Middle frontal gyrus (tissue), 1 donor: ENCODE measurements at regions not wholly inside any gene's neighbourhood (a gene's known extent, or its start where the extent isn't known, plus 50 kb on each side); places are given as distances from the start of the nearest gene placed in this dataset.
"Not testable (repeated sequence)": the region's sequence is repeated elsewhere in the genome, so short reads cannot be mapped to it uniquely, and the experiment has no call there.

ENCODE experiments used
- DNase-seq: peaks from one replicate; pipeline ENCODE4 v3.0.0-alpha.2; 2015; ENCODE audit warnings: low spot score; ENCODE audit errors: extremely low spot score

- no peak for DNase-seq
These were observed 76.1 kb upstream of the USP25 start for GRCh38 chr21:15653710-15654109.

GRCh38 chr21:15654171-15654570, 75.6 kb upstream of the USP25 start:
- DNase-seq = no peak

DNA sequence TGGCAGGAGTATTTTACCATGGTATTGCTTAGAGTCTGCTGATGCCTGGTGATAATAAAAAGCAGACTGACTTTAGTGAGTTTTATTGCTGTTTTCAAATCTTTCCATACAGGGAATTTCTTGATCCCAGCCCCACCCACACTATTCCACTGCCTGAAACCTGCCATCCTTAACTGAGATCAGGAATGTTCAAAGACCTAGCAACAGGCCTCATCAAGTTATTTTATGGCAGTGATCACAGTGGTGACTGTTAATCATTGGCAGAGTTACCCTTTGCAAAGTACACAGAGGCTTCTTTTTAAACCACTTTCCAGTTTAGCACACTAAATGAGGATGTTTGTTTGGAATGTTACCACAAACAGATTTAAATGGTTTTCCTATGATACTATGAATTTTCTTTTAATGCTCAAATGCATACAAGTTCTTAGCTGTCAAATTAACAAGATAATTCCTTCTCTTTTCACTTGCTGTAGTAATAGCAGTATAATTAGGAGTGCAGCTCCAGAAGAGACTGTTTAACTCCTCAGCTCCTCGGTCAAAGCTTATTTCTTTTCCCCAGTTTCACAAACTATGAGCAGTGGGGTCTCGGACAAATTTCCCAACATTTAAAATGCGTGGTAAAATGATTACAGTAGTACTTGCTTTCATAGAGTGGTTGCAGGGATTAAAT, 69.9 kb upstream of the USP25 start:
- no peak for DNase-seq

DNA sequence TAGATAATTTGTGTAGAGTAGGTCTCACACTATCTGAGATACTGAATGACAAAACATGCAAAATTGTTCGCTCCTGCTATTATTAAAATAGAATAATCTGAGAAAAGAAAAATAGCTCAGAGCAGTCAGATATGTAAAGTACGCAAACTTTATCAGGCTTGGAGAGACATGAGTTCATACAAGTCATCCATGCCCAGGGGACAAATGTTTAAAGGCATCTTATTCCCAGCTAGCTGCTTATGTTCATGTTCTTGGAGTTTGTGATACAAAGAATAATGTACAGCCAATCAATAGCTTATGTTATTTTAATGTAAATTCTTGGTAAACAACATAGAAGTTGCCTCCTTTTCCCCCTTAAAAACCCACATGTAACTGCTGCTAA, 69.4 kb upstream of the USP25 start:
- no peak for DNase-seq

DNA sequence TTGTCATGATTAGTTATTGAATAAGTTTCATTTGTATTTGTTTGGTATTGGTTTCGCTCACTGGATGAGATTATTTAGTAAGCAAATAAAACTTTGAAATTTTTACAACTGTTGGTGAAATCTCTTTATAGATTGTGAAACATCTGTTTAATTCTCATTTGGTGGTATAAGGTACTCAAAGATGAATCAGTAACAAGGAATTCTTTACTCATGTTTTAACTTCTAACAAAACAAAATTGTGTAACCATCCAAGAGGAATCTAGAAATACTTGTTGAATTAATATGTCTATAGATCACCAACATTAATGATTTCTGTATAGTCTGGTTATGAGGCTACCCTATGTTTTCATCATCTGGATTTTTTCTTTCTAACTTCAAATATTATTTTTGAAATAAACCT, 62.8 kb upstream of the USP25 start:
- DNase-seq = no peak

DNA sequence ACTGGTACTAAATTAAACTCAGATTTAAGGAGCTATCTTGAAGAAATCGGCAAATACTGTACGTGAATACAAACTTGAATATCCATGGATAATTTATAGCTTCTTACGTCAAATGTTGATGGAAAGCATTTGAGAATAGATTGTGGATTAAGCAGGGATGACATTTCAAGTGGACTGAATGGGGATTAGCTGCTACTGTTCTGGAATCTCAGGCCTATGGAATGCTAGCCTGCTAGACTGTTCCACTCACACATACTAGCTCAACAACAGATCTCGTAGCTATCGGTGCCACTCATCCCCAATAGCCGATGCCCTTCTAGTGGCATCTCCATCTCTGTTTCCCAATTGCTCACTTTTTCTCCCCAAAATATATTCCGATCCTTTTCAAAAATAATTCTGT, 62.0 kb upstream of the USP25 start:
- DNase-seq = no peak

- DNase-seq = no peak
These were observed 60.5 kb upstream of the USP25 start for GRCh38 chr21:15669247-15669646.

DNA sequence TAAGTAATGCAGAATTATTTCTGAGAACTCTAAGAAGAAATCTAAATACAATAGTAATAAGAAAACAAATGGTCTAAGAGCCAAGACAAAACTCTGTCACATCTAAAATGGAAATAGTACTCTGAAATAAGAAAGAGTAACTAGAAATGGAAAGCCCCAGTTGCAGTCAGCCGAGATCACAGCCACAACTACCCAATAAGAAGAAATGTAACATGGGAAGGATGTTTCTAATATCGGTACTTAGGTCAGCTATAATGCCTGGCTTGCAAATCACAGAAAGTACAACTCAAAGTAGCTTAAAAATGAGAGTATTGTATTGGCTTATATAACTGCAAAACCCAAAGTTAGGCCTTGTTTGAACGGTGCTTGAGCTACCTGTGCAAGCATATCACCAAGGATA, 58.6 kb upstream of the USP25 start:
- DNase-seq = no peak

- DNase-seq = not testable (repeated sequence)
These were observed 57.2 kb upstream of the USP25 start for GRCh38 chr21:15672578-15672977.

DNA sequence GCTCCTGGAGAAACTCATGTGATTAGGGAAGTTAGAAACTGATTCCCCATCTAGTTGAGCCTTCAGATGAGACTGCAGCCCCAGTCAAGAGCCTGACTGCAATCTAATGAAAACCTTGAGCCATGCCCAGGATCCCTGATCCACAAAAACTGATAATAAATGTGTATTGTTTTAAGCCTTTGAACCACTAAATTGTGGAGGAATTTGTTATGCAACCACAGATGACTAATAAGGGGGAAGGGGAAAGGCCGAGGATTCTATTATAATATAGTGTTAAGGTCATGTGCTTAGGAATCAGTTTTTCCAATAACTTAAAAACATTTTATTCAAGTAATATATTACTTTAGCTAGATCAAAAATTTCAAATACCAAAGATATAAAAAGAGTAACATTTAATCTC, 52.8 kb upstream of the USP25 start:
- DNase-seq = no peak

DNA sequence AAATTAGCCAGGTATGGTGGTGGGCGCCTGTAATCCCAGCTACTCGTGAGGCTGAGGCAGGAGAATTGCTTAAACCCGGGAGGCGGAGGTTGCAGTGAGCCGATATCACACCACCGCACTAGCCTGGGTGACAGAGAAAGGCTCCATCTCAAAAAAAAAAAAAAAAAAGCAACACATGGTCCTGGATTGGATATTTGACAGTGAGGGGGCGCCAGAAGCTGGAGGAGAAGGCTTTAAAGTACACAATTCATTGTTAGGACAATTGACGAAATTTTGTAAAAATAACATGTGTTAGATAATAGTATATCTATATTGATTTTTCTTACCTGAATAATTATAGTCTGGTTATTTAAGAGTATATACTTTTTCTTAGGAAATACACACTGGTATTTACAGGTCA, 50.2 kb upstream of the USP25 start:
- no peak for DNase-seq
